ENCODE measurements at regions not wholly inside any gene's neighbourhood (a gene's known extent, or its start where the extent isn't known, plus 50 kb on each side); places are given as distances from the start of the nearest gene placed in this dataset.

DNA sequence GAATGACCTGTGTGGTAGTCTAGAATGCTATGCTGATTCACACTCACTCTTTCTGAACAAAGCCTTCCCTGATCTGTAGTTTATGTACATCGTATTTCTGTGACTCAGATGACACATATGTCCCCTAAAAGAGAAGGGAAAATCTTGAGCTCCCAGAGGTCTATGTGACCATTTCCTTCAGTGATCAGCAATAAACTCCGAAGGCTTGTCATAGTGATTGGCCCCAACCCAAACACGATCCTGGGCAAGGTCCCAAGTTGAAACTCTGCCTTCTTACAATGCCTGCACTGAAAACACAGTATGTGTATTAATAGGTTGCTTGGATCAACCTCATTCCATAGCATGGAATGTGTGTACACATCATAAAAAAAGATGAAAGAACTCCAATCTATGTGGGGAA lies 685.8 kb downstream of the MAT2B start:
- TF ChIP-seq, protein P1, sequence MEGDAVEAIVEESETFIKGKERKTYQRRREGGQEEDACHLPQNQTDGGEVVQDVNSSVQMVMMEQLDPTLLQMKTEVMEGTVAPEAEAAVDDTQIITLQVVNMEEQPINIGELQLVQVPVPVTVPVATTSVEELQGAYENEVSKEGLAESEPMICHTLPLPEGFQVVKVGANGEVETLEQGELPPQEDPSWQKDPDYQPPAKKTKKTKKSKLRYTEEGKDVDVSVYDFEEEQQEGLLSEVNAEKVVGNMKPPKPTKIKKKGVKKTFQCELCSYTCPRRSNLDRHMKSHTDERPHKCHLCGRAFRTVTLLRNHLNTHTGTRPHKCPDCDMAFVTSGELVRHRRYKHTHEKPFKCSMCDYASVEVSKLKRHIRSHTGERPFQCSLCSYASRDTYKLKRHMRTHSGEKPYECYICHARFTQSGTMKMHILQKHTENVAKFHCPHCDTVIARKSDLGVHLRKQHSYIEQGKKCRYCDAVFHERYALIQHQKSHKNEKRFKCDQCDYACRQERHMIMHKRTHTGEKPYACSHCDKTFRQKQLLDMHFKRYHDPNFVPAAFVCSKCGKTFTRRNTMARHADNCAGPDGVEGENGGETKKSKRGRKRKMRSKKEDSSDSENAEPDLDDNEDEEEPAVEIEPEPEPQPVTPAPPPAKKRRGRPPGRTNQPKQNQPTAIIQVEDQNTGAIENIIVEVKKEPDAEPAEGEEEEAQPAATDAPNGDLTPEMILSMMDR (IDR thresholded peaks at IDR 0.05), result no peak
- TF ChIP-seq ZNF263 (CRISPR knock-in tag; IDR thresholded peaks at IDR 0.05; ENCODE audit: low read depth), result no peak
- TF ChIP-seq JAZF1 (CRISPR knock-in tag; IDR thresholded peaks at IDR 0.05), result no peak
- no peak for TF ChIP-seq SP1 (CRISPR knock-in tag; conservative IDR thresholded peaks at IDR 0.05)
- no peak for TF ChIP-seq ZNF416 (CRISPR knock-in tag; IDR thresholded peaks at IDR 0.05)
- TF ChIP-seq TP53 (CRISPR knock-in tag; IDR thresholded peaks at IDR 0.05), result no peak
- TF ChIP-seq NFYB (CRISPR knock-in tag; conservative IDR thresholded peaks at IDR 0.05; ENCODE audit: low read depth), result no peak
- TF ChIP-seq, protein P2, sequence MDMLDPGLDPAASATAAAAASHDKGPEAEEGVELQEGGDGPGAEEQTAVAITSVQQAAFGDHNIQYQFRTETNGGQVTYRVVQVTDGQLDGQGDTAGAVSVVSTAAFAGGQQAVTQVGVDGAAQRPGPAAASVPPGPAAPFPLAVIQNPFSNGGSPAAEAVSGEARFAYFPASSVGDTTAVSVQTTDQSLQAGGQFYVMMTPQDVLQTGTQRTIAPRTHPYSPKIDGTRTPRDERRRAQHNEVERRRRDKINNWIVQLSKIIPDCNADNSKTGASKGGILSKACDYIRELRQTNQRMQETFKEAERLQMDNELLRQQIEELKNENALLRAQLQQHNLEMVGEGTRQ (CRISPR knock-in tag; IDR thresholded peaks at IDR 0.05), result no peak
- no peak for TF ChIP-seq JUN (CRISPR knock-in tag; IDR thresholded peaks at IDR 0.05)
- TF ChIP-seq, protein P3, sequence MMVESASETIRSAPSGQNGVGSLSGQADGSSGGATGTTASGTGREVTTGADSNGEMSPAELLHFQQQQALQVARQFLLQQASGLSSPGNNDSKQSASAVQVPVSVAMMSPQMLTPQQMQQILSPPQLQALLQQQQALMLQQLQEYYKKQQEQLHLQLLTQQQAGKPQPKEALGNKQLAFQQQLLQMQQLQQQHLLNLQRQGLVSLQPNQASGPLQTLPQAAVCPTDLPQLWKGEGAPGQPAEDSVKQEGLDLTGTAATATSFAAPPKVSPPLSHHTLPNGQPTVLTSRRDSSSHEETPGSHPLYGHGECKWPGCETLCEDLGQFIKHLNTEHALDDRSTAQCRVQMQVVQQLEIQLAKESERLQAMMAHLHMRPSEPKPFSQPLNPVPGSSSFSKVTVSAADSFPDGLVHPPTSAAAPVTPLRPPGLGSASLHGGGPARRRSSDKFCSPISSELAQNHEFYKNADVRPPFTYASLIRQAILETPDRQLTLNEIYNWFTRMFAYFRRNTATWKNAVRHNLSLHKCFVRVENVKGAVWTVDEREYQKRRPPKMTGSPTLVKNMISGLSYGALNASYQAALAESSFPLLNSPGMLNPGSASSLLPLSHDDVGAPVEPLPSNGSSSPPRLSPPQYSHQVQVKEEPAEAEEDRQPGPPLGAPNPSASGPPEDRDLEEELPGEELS (CRISPR knock-in tag; IDR thresholded peaks at IDR 0.05), result no peak
- TF ChIP-seq, protein P4, sequence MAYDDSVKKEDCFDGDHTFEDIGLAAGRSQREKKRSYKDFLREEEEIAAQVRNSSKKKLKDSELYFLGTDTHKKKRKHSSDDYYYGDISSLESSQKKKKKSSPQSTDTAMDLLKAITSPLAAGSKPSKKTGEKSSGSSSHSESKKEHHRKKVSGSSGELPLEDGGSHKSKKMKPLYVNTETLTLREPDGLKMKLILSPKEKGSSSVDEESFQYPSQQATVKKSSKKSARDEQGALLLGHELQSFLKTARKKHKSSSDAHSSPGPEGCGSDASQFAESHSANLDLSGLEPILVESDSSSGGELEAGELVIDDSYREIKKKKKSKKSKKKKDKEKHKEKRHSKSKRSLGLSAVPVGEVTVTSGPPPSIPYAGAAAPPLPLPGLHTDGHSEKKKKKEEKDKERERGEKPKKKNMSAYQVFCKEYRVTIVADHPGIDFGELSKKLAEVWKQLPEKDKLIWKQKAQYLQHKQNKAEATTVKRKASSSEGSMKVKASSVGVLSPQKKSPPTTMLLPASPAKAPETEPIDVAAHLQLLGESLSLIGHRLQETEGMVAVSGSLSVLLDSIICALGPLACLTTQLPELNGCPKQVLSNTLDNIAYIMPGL (CRISPR knock-in tag; IDR thresholded peaks at IDR 0.05), result no peak
- no peak for TF ChIP-seq ZNF121 (CRISPR knock-in tag; IDR thresholded peaks at IDR 0.05)
- no peak for TF ChIP-seq ZNF219 (CRISPR knock-in tag; IDR thresholded peaks at IDR 0.05; ENCODE audit: borderline replicate concordance)
